ENCODE measurements at regions not wholly inside any gene's neighbourhood (a gene's known extent, or its start where the extent isn't known, plus 50 kb on each side); places are given as distances from the start of the nearest gene placed in this dataset.

DNA sequence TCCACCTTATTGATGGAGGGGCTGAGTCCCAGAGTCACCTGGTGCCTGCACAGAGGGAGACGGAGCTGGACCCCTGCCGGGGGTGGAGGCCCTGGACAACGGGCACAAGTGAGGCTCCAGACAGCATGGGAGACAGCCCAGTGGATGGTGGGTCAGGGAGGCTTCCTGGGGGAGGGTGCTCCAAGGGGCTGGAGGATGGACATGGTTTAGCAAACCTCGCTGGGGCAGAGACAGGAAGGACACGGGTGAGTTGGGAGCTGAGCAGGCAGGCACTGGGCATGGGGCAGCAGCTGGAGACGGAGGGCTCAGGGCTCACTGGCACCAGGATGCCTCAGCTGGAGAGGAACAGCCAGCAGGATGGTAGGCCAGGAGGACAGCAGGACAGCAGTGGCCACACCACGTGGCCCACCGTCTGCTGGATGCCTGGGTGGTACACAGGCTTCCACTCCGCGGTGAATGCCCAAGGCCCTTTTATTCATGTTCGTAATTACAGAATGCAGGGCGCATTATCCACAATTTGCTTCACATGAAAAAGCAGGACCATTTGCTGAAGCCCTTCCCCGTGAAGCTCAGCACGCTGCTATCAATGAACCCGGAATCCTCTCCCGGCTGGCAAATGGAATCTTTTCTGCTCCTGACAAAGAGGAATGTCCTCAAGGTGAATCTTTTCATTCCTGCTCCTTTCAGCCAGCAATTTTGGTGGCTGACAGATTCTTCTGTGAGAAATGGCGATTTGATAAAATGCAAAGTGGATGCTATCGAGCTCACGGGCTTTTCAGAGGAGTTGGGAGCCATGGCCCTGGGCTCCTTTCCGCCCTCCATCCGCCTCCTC lies 138.1 kb upstream of the C14orf180 start:
- Histone ChIP-seq H3K9ac (ENCODE audit: insufficient read depth in 1 of 2, low read depth in 2 of 2, low read length in 2 of 2) (no peak overlapping the region; a peak in 1 of 4 replicates), H3K4me1 (replicated peaks in 1 of 2; ENCODE audit: control insufficient read depth in 2 of 2, insufficient read depth in 2 of 2, low read length in 2 of 2) (no peaks in the 10 kb centered on the region), H3K9me1 (ENCODE audit: control insufficient read depth, insufficient read depth, low read length) (no peaks in the 10 kb centered on the region), H3K79me2 (ENCODE audit: control insufficient read depth, insufficient read depth, low read length) (no peaks in the 10 kb centered on the region), H2AFZ (ENCODE audit: low read depth, low read length) (no peak overlapping the region), H3K4me3 (no peak overlapping the region), H3K27me3 (ENCODE audit: control insufficient read depth in 2 of 2, insufficient read depth in 2 of 2, low read length in 2 of 2) (peaks cover 0 to 6% of the 10 kb centered on the region in 2 experiments; a peak in 3 of 5 replicates), H4K20me1 (replicated peaks; ENCODE audit: control insufficient read depth, insufficient read depth, low read length) (no peaks in the 10 kb centered on the region), H3K36me3 (ENCODE audit: control insufficient read depth, insufficient read depth, low read length) (no peaks in the 10 kb centered on the region), H3K4me2 (ENCODE audit: insufficient read depth, low read length) (no peak overlapping the region), H3K9me3 (replicated peaks; ENCODE audit: control insufficient read depth, insufficient read depth, low read depth, low read length) (no peaks in the 10 kb centered on the region), H3K27ac (ENCODE audit: extremely low read depth, low read depth, low read length) (no peak overlapping the region)
- DNase-seq (ENCODE audit: extremely low read depth in 1 of 4, low spot score in 3 of 4) (no peak), ATAC-seq (no peak), FAIRE-seq (no peak)
- intact Hi-C loops (cut with micrococcal nuclease): no loop called here
- BruUV-seq (replicated peaks): no TSS peak
- CTCF ChIA-PET (ENCODE audit: low intra/inter-chr PET ratio): no interaction called here
- in situ Hi-C loops (cut with MboI): no loop called here
- under 1% methylated on average over 16 of the region's 21 CpGs for WGBS (ENCODE audit: insufficient coverage, low coverage, missing lambda C conversion rate)
- POLR2A ChIA-PET: interaction anchor here (0.7 kb wide), 1 partner anchor 84 kb away, joined by 3 read pairs; no protein-coding TSS in a partner anchor
- TF ChIP-seq CBFA2T3 (IDR thresholded peaks at IDR 0.05) (no peak), BCOR (IDR thresholded peaks at IDR 0.05) (no peak), SMARCA5 (IDR thresholded peaks at IDR 0.05) (no peak), HOXB6 (CRISPR knock-in tag; IDR thresholded peaks at IDR 0.05; ENCODE audit: borderline replicate concordance) (no peak), BDP1 (IDR thresholded peaks at IDR 0.05; ENCODE audit: insufficient read depth, insufficient read length) (no peak), RFX5 (IDR thresholded peaks at IDR 0.05; ENCODE audit: low read depth, low read length) (no peak), ZNF780A (CRISPR knock-in tag; IDR thresholded peaks at IDR 0.05) (no peak), MTA2 (IDR thresholded peaks at IDR 0.05; ENCODE audit: low read depth) (no peak), GATA2 (CRISPR knock-in tag; IDR thresholded peaks at IDR 0.05) (no peak)
- TF ChIP-seq, protein P1, sequence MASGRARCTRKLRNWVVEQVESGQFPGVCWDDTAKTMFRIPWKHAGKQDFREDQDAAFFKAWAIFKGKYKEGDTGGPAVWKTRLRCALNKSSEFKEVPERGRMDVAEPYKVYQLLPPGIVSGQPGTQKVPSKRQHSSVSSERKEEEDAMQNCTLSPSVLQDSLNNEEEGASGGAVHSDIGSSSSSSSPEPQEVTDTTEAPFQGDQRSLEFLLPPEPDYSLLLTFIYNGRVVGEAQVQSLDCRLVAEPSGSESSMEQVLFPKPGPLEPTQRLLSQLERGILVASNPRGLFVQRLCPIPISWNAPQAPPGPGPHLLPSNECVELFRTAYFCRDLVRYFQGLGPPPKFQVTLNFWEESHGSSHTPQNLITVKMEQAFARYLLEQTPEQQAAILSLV (tag; IDR thresholded peaks at IDR 0.05): no peak
- TF ChIP-seq, protein P2, sequence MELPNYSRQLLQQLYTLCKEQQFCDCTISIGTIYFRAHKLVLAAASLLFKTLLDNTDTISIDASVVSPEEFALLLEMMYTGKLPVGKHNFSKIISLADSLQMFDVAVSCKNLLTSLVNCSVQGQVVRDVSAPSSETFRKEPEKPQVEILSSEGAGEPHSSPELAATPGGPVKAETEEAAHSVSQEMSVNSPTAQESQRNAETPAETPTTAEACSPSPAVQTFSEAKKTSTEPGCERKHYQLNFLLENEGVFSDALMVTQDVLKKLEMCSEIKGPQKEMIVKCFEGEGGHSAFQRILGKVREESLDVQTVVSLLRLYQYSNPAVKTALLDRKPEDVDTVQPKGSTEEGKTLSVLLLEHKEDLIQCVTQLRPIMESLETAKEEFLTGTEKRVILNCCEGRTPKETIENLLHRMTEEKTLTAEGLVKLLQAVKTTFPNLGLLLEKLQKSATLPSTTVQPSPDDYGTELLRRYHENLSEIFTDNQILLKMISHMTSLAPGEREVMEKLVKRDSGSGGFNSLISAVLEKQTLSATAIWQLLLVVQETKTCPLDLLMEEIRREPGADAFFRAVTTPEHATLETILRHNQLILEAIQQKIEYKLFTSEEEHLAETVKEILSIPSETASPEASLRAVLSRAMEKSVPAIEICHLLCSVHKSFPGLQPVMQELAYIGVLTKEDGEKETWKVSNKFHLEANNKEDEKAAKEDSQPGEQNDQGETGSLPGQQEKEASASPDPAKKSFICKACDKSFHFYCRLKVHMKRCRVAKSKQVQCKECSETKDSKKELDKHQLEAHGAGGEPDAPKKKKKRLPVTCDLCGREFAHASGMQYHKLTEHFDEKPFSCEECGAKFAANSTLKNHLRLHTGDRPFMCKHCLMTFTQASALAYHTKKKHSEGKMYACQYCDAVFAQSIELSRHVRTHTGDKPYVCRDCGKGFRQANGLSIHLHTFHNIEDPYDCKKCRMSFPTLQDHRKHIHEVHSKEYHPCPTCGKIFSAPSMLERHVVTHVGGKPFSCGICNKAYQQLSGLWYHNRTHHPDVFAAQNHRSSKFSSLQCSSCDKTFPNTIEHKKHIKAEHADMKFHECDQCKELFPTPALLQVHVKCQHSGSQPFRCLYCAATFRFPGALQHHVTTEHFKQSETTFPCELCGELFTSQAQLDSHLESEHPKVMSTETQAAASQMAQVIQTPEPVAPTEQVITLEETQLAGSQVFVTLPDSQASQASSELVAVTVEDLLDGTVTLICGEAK (IDR thresholded peaks at IDR 0.05): no peak
- TF ChIP-seq, protein P2 (CRISPR knock-in tag; IDR thresholded peaks at IDR 0.05): no peak
- TF ChIP-seq, protein P3, sequence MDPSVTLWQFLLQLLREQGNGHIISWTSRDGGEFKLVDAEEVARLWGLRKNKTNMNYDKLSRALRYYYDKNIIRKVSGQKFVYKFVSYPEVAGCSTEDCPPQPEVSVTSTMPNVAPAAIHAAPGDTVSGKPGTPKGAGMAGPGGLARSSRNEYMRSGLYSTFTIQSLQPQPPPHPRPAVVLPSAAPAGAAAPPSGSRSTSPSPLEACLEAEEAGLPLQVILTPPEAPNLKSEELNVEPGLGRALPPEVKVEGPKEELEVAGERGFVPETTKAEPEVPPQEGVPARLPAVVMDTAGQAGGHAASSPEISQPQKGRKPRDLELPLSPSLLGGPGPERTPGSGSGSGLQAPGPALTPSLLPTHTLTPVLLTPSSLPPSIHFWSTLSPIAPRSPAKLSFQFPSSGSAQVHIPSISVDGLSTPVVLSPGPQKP (CRISPR knock-in tag; IDR thresholded peaks at IDR 0.05): no peak

Data from K562 (cell line).